ENCODE measurements at regions not wholly inside any gene's neighbourhood (a gene's known extent, or its start where the extent isn't known, plus 50 kb on each side); places are given as distances from the start of the nearest gene placed in this dataset.

GRCh38 chr2:145206496-145207281, 686.8 kb upstream of the ZEB2 start:
- H3K27ac ChIP-seq: no peak overlapping the region
- no peaks in the 10 kb centered on the region for H3K27me3 ChIP-seq
- H3K4me1 ChIP-seq: no peaks in the 10 kb centered on the region
- intact Hi-C loops (cut with DNase I; ENCODE audit: low total_unique reads): no loop called here
- TF ChIP-seq CTCF (IDR thresholded peaks at IDR 0.05): no peak
- no peak for TF ChIP-seq POLR2A (IDR thresholded peaks at IDR 0.05)
- WGBS, 2 donors: 75 to 84% methylated on average over 4 of the region's 4 CpGs
- DNase-seq: no peak
- no peaks in the 10 kb centered on the region for H3K9me3 ChIP-seq
- H3K4me3 ChIP-seq: no peak overlapping the region
- H3K36me3 ChIP-seq (ENCODE audit: low read depth, missing control alignments): no peaks in the 10 kb centered on the region

DNA sequence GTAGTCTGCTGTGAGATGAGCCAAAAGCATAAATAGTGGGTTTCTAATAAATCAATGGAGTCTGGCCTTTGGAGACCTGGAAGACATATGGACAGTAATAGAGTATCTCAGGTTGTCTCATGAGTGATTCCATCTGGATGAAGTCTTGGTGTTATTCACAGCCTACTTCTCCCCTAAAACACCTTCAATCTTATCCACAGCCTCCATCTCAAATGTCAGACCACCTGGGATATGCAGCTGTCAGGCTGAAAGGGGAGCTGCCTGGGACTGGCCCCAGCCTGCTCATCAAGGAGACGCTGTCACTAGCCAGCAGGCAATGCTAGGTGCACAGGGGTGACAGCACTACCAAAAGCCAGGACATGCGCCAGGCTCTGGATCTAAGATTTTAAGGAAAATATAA, 684.0 kb upstream of the ZEB2 start:
- WGBS, 2 donors: 93 to 95% methylated on average over 2 of the region's 2 CpGs
- H3K27ac ChIP-seq: no peak overlapping the region
- TF ChIP-seq POLR2A (IDR thresholded peaks at IDR 0.05): no peak
- TF ChIP-seq CTCF (IDR thresholded peaks at IDR 0.05): no peak
- no peaks in the 10 kb centered on the region for H3K27me3 ChIP-seq
- H3K36me3 ChIP-seq (ENCODE audit: low read depth, missing control alignments): no peaks in the 10 kb centered on the region
- DNase-seq: no peak
- intact Hi-C loops (cut with DNase I; ENCODE audit: low total_unique reads): no loop called here
- no peak overlapping the region for H3K4me3 ChIP-seq
- no peaks in the 10 kb centered on the region for H3K4me1 ChIP-seq
- no peaks in the 10 kb centered on the region for H3K9me3 ChIP-seq

DNA sequence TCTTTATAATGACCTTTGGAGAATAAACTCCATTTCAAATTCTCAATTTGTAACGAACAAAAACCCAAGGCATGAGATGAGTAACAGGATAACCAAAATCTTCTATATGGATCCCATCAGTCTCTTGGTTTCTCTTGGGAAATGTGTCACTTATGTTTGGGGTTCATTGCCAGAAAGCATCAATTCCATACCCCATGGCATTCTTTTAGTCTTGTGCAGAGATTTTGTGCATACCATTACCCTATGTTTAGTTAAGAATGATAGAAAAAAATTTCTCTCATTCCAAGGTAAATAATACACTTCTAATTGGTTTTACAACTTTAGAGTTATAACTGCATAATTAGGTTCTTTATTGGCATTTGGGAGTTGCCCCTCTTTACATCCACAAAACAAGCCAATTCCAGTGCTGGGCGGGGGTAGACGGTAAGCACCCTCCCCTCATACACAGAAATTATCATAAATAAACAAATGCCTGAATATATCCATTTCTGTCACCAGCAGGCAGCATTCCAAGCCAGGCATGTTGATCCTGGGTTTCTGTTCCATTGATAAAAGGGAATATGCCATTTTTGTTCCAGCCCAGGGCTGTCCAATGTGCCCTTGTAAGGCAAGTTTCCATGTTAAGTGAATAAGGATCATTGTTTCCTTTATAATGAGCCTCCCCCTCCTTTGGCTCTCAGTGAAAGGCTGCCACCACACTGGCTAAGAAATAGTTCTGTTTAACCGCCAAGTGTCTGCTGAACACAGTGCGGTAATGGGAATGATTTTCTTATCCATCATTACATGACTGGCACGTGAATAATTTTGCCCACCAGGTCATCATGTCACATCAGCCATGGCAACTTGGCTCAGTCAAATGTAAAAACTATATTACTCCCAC, 680.1 kb upstream of the ZEB2 start:
- Histone ChIP-seq H3K27me3 (no peaks in the 10 kb centered on the region), H3K27ac (no peak overlapping the region), H3K4me3 (no peak overlapping the region), H3K4me1 (no peaks in the 10 kb centered on the region), H3K9me3 (no peaks in the 10 kb centered on the region), H3K36me3 (ENCODE audit: low read depth, missing control alignments) (no peaks in the 10 kb centered on the region)
- DNase-seq: peak; percentile 20
- TF ChIP-seq CTCF (IDR thresholded peaks at IDR 0.05) (no peak), POLR2A (IDR thresholded peaks at IDR 0.05) (no peak)
- intact Hi-C loops (cut with DNase I; ENCODE audit: low total_unique reads): no loop called here
- 82 to 86% methylated on average over 6 of the region's 6 CpGs for WGBS, 2 donors

- DNase-seq: no peak
- H3K36me3 ChIP-seq (ENCODE audit: low read depth, missing control alignments): no peaks in the 10 kb centered on the region
Measured at GRCh38 chr2:145199042-145199441, 679.1 kb upstream of the ZEB2 start.

More at GRCh38 chr2:145199042-145199441, 679.1 kb upstream of the ZEB2 start:
- TF ChIP-seq CTCF (IDR thresholded peaks at IDR 0.05) (no peak), POLR2A (IDR thresholded peaks at IDR 0.05) (no peak)
- Histone ChIP-seq H3K4me1 (no peaks in the 10 kb centered on the region), H3K27ac (no peak overlapping the region), H3K4me3 (no peak overlapping the region), H3K27me3 (no peaks in the 10 kb centered on the region), H3K9me3 (no peaks in the 10 kb centered on the region)
- intact Hi-C loops (cut with DNase I; ENCODE audit: low total_unique reads): no loop called here
- WGBS, 2 donors: 66 to 70% methylated on average over 7 of the region's 7 CpGs

Measured in testis (tissue), 2 donors.